ENCODE measurements at regions not wholly inside any gene's neighbourhood (a gene's known extent, or its start where the extent isn't known, plus 50 kb on each side); places are given as distances from the start of the nearest gene placed in this dataset.

GRCh38 chr4:181890031-181890430, 353.2 kb upstream of the TENM3 start:
- peaks cover 3% of the 10 kb centered on the region for H3K27me3 ChIP-seq (replicated peaks; ENCODE audit: insufficient read depth, low read depth, low read length, poor library complexity)
- H3K9me3 ChIP-seq (ENCODE audit: low read depth, low read length, poor library complexity, severe bottlenecking) = no peaks in the 10 kb centered on the region
- no TSS peak for BruUV-seq (replicated peaks)
- no peak for DNase-seq (ENCODE audit: low spot score)
- TF ChIP-seq EZH2 (IDR thresholded peaks at IDR 0.05; ENCODE audit: borderline replicate concordance, low read depth, low read length, poor library complexity, severe bottlenecking) = no peak
- TF ChIP-seq CTCF (conservative IDR thresholded peaks at IDR 0.05; ENCODE audit: low read depth, low read length) = no peak
- intact Hi-C loops (cut with micrococcal nuclease; ENCODE audit: unreplicated experiment) = no loop called here
- H3K36me3 ChIP-seq (ENCODE audit: insufficient read depth, low read length, poor library complexity, severe bottlenecking) = no peaks in the 10 kb centered on the region
- H3K4me3 ChIP-seq (ENCODE audit: low read depth, low read length, poor library complexity, severe bottlenecking) = no peak overlapping the region
- POLR2A ChIA-PET (ENCODE audit: low non-redundant PET) = no interaction called here
- CTCF ChIA-PET = no interaction called here
- no peak overlapping the region for H3K27ac ChIP-seq (ENCODE audit: low read depth, low read length, poor library complexity, severe bottlenecking)
- H3K4me1 ChIP-seq (ENCODE audit: insufficient read depth, low read length, poor library complexity, severe bottlenecking) = no peaks in the 10 kb centered on the region

- POLR2A ChIA-PET (ENCODE audit: low non-redundant PET) = no interaction called here
- H3K36me3 ChIP-seq (ENCODE audit: insufficient read depth, low read length, poor library complexity, severe bottlenecking) = no peaks in the 10 kb centered on the region
- DNase-seq (ENCODE audit: low spot score) = no peak
- TF ChIP-seq CTCF (conservative IDR thresholded peaks at IDR 0.05; ENCODE audit: low read depth, low read length) (no peak), EZH2 (IDR thresholded peaks at IDR 0.05; ENCODE audit: borderline replicate concordance, low read depth, low read length, poor library complexity, severe bottlenecking) (no peak)
- H3K4me1 ChIP-seq (ENCODE audit: insufficient read depth, low read length, poor library complexity, severe bottlenecking) = no peaks in the 10 kb centered on the region
- intact Hi-C loops (cut with micrococcal nuclease; ENCODE audit: unreplicated experiment) = no loop called here
- no peak overlapping the region for H3K4me3 ChIP-seq (ENCODE audit: low read depth, low read length, poor library complexity, severe bottlenecking)
- no TSS peak for BruUV-seq (replicated peaks)
- no peak overlapping the region for H3K27ac ChIP-seq (ENCODE audit: low read depth, low read length, poor library complexity, severe bottlenecking)
- no peaks in the 10 kb centered on the region for H3K9me3 ChIP-seq (ENCODE audit: low read depth, low read length, poor library complexity, severe bottlenecking)
- CTCF ChIA-PET = no interaction called here
- peaks cover 3% of the 10 kb centered on the region for H3K27me3 ChIP-seq (replicated peaks; ENCODE audit: insufficient read depth, low read depth, low read length, poor library complexity)
Measured at GRCh38 chr4:181890911-181891310, 352.3 kb upstream of the TENM3 start.

GRCh38 chr4:181896614-181897013, 346.6 kb upstream of the TENM3 start:
- ChIA-PET POLR2A (ENCODE audit: low non-redundant PET) (no interaction called here), CTCF (no interaction called here)
- Histone ChIP-seq H3K36me3 (ENCODE audit: insufficient read depth, low read length, poor library complexity, severe bottlenecking) (no peaks in the 10 kb centered on the region), H3K27me3 (replicated peaks; ENCODE audit: insufficient read depth, low read depth, low read length, poor library complexity) (peaks cover 6% of the 10 kb centered on the region), H3K9me3 (ENCODE audit: low read depth, low read length, poor library complexity, severe bottlenecking) (no peaks in the 10 kb centered on the region), H3K27ac (ENCODE audit: low read depth, low read length, poor library complexity, severe bottlenecking) (no peak overlapping the region), H3K4me1 (ENCODE audit: insufficient read depth, low read length, poor library complexity, severe bottlenecking) (no peaks in the 10 kb centered on the region), H3K4me3 (ENCODE audit: low read depth, low read length, poor library complexity, severe bottlenecking) (no peak overlapping the region)
- no peak for DNase-seq (ENCODE audit: low spot score)
- no peak for TF ChIP-seq CTCF (conservative IDR thresholded peaks at IDR 0.05; ENCODE audit: low read depth, low read length)
- no peak for TF ChIP-seq EZH2 (IDR thresholded peaks at IDR 0.05; ENCODE audit: borderline replicate concordance, low read depth, low read length, poor library complexity, severe bottlenecking)
- intact Hi-C loops (cut with micrococcal nuclease; ENCODE audit: unreplicated experiment) = no loop called here
- no TSS peak for BruUV-seq (replicated peaks)
